ENCODE measurements at regions not wholly inside any gene's neighbourhood (a gene's known extent, or its start where the extent isn't known, plus 50 kb on each side); places are given as distances from the start of the nearest gene placed in this dataset.

- no peak for DNase-seq (ENCODE audit: low spot score)
- no peak for TF ChIP-seq CTCF (IDR thresholded peaks at IDR 0.05; ENCODE audit: extremely low read depth, missing control alignments)
Observed at GRCh38 chr12:124666722-124667259, 99.4 kb upstream of the NCOR2 start.

- DNase-seq (ENCODE audit: low spot score): no peak
- no peak for TF ChIP-seq CTCF (IDR thresholded peaks at IDR 0.05; ENCODE audit: extremely low read depth, missing control alignments)
Observed at GRCh38 chr12:124665511-124665910, 98.1 kb upstream of the NCOR2 start.

DNA sequence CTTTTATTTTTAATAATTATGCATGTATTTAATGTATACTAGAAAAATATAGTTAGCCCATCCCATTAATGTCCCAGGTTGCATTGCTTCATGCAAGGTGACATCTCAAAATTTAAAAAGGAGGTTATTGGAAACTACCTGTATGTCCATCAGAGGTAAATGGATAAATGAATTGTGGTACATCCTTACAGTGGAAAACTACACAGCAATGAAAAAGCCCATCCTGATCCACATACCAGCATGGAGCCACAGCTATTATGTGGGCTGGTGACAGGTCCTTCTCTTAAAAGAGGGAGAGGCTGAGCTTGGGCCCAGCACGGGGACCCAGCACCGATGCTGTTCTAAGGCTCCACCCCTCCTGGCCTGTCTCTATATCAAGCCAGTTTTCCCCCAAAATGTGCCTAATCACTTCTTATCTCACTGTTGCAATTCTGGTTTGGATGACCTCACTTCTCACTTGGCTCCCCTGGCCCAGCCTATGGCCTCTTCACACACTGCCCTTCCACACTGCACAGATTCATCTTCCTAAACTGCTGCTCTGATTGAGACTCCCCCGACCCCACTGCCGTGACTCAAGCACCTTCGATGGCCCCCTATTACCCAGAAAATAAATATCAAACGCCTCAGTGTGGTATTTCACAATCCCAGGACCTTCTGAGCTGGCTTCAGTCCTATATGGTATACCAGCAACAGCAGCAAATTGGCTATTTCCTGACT lies 97.1 kb upstream of the NCOR2 start:
- no peak for TF ChIP-seq CTCF (IDR thresholded peaks at IDR 0.05; ENCODE audit: extremely low read depth, missing control alignments)
- DNase-seq (ENCODE audit: low spot score): no peak

DNA sequence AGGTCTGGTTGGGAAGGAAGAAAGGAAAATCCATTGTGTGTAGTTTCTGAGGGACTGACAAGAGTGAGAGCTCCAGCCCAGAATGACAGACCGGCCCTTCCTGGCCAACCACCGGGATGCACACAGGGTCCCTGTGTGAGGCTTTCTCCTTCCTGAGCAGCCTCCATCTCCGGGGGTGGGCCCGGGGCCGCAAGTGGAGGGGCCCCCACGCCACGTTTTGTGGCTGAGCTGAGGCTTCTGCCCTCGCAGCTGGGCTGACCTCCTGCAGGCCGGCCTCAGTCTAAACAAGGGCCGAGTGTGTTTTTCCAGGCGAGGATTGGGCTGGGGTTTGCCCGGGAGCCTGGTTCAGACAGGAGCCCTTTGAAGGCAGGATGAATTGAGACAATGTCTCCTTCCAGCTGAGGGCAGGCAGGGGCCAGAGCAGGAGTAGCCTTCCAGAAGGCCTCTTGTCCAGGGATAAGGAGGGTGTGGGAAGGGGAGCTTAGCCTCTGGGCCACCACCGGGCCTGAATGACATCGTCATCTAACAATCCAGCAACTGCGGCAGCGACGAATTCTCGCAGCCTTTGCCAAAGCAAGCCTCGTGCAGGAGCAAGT lies 96.5 kb upstream of the NCOR2 start:
- no peak for DNase-seq (ENCODE audit: low spot score)
- no peak for TF ChIP-seq CTCF (IDR thresholded peaks at IDR 0.05; ENCODE audit: extremely low read depth, missing control alignments)

GRCh38 chr12:124663206-124663605 lies 95.8 kb upstream of the NCOR2 start:
- no peak for TF ChIP-seq CTCF (IDR thresholded peaks at IDR 0.05; ENCODE audit: extremely low read depth, missing control alignments)
- no peak for DNase-seq (ENCODE audit: low spot score)

GRCh38 chr12:124661341-124661740 lies 93.9 kb upstream of the NCOR2 start:
- TF ChIP-seq CTCF (IDR thresholded peaks at IDR 0.05; ENCODE audit: extremely low read depth, missing control alignments): no peak
- DNase-seq (ENCODE audit: low spot score): no peak

DNA sequence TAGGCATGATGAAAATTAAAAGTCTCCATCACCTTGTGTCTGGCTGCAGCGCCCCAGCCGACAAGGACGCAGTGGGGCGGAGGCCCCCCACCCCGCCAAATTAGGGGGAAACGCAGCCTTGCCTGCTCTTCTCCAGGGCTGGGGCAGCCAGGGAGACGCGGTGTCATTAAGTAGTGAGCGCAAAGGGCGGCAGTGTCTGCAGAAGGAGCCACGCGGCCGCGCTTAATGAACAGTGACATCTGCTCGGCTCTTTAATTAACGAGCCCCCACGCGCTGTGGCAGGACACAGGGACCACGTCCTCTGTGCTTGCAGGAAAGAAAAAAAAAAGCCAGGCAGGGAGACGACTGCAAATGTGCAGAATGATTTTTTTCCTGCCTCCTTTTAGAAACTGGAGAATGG lies 93.4 kb upstream of the NCOR2 start:
- DNase-seq (ENCODE audit: low spot score): no peak
- TF ChIP-seq CTCF (IDR thresholded peaks at IDR 0.05; ENCODE audit: extremely low read depth, missing control alignments): no peak

Data from GM20000 (cell line).